Left lung (tissue), 4 donors: ENCODE measurements at regions not wholly inside any gene's neighbourhood (a gene's known extent, or its start where the extent isn't known, plus 50 kb on each side); places are given as distances from the start of the nearest gene placed in this dataset.
A peak's percentile ranks its signal among the peaks of the same experiment; 100 is the strongest.

ENCODE experiments used
- ATAC-seq: fragments of 200-7000 bp; cut with Tn5 transposase; one replicate; pipeline ENCODE4 v1.9.1; 2020; ENCODE audit warnings: moderate library complexity
- DNase-seq, 4 donors: peaks; one replicate each; pipeline ENCODE4 v3.0.0-alpha.2; 2013 to 2020
- H3K27ac ChIP-seq, 2 donors: fragments of 200-600 bp; sonication (generic) in 1 of 2; one replicate each; pipeline versions ENCODE4 v1.5.0 to v1.8.0; 2020 to 2021
- H3K27me3 ChIP-seq, 2 donors: fragments of 200-600 bp; sonication (generic) in 1 of 2; one replicate each; pipeline versions ENCODE4 v1.5.0 to v1.8.0; 2020 to 2021
- H3K36me3 ChIP-seq, 2 donors: fragments of 200-600 bp; sonication (generic) in 1 of 2; one replicate each; pipeline versions ENCODE4 v1.5.0 to v1.8.0; 2020 to 2021
- H3K4me1 ChIP-seq, 2 donors: fragments of 200-600 bp; one replicate each; pipeline ENCODE4 v1.8.0; 2021
- H3K4me3 ChIP-seq, 2 donors: fragments of 200-600 bp; sonication (generic) in 1 of 2; one replicate each; pipeline versions ENCODE4 v1.5.0 to v1.8.0; 2020 to 2021; ENCODE audit warnings: mild to moderate bottlenecking in 1 of 2
- H3K9me3 ChIP-seq, 2 donors: fragments of 200-600 bp; sonication (generic) in 1 of 2; one replicate each; pipeline versions ENCODE4 v1.5.0 to v1.8.0; 2020 to 2021
- CTCF ChIP-seq, 2 donors: fragments of 200-600 bp; sonication (generic) in 1 of 2; IDR thresholded peaks; one replicate each; pipeline versions ENCODE4 v1.5.0 to v1.8.0; 2021; ENCODE audit warnings: antibody characterized with exemption in 2 of 2
- intact Hi-C, 2 donors: fragments of 100-400 bp; cut with DNase I; formaldehyde crosslinking; loops; one replicate each; pipeline versions ENCODE4 v1.11.2 to v1.14.2; 2022
- donor health status: DM: no; HTN: yes; CAD: no.
- donor health status: DM: no; HTN: no; CAD: no.

- Histone ChIP-seq H3K9me3 (no peaks in the 10 kb centered on the region), H3K27ac (no peak overlapping the region), H3K4me3 (no peak overlapping the region), H3K27me3 (no peaks in the 10 kb centered on the region), H3K36me3 (no peaks in the 10 kb centered on the region), H3K4me1 (no peaks in the 10 kb centered on the region)
- intact Hi-C loops, result no loop called here
- TF ChIP-seq CTCF (IDR thresholded peaks at IDR 0.05), result no peak
- DNase-seq, result no peak
- ATAC-seq, result no peak
Measured at GRCh38 chr21:35342440-35342839, 293.3 kb upstream of the RUNX1 start.

- Histone ChIP-seq H3K4me3 (no peak overlapping the region), H3K36me3 (no peaks in the 10 kb centered on the region), H3K27ac (no peak overlapping the region), H3K27me3 (no peaks in the 10 kb centered on the region), H3K4me1 (no peaks in the 10 kb centered on the region), H3K9me3 (no peaks in the 10 kb centered on the region)
- DNase-seq, result no peak
- peak; percentile 54 for ATAC-seq
- intact Hi-C loops, result no loop called here
- TF ChIP-seq CTCF (IDR thresholded peaks at IDR 0.05), result no peak
Measured at GRCh38 chr21:35340273-35340672, 291.2 kb upstream of the RUNX1 start.

GRCh38 chr21:35338881-35339632 is 290.0 kb upstream of the RUNX1 start:
- Histone ChIP-seq H3K27me3 (no peaks in the 10 kb centered on the region), H3K36me3 (no peaks in the 10 kb centered on the region), H3K4me3 (no peak overlapping the region), H3K9me3 (no peaks in the 10 kb centered on the region), H3K4me1 (no peaks in the 10 kb centered on the region), H3K27ac (no peak overlapping the region)
- no peak for TF ChIP-seq CTCF (IDR thresholded peaks at IDR 0.05)
- ATAC-seq (no peak), DNase-seq (no peak)
- intact Hi-C loops, result no loop called here

GRCh38 chr21:35338281-35338680 is 289.2 kb upstream of the RUNX1 start:
- Histone ChIP-seq H3K4me3 (no peak overlapping the region), H3K4me1 (no peaks in the 10 kb centered on the region), H3K36me3 (no peaks in the 10 kb centered on the region), H3K9me3 (no peaks in the 10 kb centered on the region), H3K27me3 (no peaks in the 10 kb centered on the region), H3K27ac (no peak overlapping the region)
- intact Hi-C loops, result no loop called here
- ATAC-seq (no peak), DNase-seq (no peak)
- no peak for TF ChIP-seq CTCF (IDR thresholded peaks at IDR 0.05)

GRCh38 chr21:35337573-35337972 is 288.5 kb upstream of the RUNX1 start:
- Histone ChIP-seq H3K27ac (no peak overlapping the region), H3K9me3 (no peaks in the 10 kb centered on the region), H3K4me1 (no peaks in the 10 kb centered on the region), H3K4me3 (no peak overlapping the region), H3K27me3 (no peaks in the 10 kb centered on the region), H3K36me3 (no peaks in the 10 kb centered on the region)
- DNase-seq (no peak), ATAC-seq (no peak)
- intact Hi-C loops, result no loop called here
- TF ChIP-seq CTCF (IDR thresholded peaks at IDR 0.05), result no peak
